ENCODE measurements at regions not wholly inside any gene's neighbourhood (a gene's known extent, or its start where the extent isn't known, plus 50 kb on each side); places are given as distances from the start of the nearest gene placed in this dataset.

GRCh38 chr12:45559537-45559936 lies 170.0 kb upstream of the ARID2 start:
- H3K9me3 ChIP-seq: no peaks in the 10 kb centered on the region
- ATAC-seq (no peak), DNase-seq (no peak)
- no peaks in the 10 kb centered on the region for H3K4me1 ChIP-seq
- no peaks in the 10 kb centered on the region for H3K27me3 ChIP-seq
- H3K36me3 ChIP-seq: no peaks in the 10 kb centered on the region
- H3K4me3 ChIP-seq: no peak overlapping the region
- no peak overlapping the region for H3K27ac ChIP-seq
- TF ChIP-seq CTCF (IDR thresholded peaks at IDR 0.05): no peak
- intact Hi-C loops (cut with DNase I): no loop called here

DNA sequence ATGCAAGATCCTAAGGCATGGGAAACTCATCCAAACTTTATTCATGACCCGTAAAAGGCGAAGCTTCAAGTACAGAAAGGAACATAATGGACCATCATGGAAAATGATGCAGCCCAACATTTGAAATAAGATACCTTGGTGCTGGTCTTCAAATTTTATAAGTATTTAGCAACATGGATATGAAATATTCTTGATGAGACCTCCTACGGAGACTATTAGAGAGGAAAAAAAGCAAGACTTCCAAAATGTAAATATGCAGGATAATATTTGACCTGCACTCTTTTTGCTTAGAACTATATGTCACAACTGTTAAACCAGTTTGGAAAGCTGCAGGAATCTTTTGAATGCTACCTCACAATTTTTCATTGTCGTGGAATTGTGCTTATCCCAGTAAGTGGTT lies 168.8 kb upstream of the ARID2 start:
- intact Hi-C loops (cut with DNase I): no loop called here
- DNase-seq (no peak), ATAC-seq (no peak)
- Histone ChIP-seq H3K9me3 (no peaks in the 10 kb centered on the region), H3K27ac (no peak overlapping the region), H3K4me1 (no peaks in the 10 kb centered on the region), H3K4me3 (no peak overlapping the region), H3K36me3 (no peaks in the 10 kb centered on the region), H3K27me3 (no peaks in the 10 kb centered on the region)
- TF ChIP-seq CTCF (IDR thresholded peaks at IDR 0.05): no peak

DNA sequence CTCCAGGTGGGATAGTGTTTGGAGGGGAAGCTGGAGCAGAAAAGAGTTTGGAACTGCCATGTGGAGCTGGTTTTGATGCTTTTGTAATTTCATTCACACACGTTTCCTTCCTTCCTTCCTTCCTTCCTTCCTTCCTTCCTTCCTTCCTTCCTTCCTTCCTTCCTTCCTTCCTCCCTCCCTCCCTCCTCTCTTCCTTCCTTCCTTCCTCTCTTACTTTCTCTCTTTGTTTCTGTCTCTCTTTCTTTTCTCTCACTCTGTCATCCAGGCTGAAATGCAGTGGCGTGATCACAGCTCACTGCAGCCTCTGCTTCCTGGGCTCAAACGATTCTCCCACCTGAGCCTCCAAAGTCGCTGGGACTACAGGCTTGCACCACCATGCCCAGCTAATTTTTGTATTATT lies 168.0 kb upstream of the ARID2 start:
- no peak overlapping the region for H3K27ac ChIP-seq
- no peaks in the 10 kb centered on the region for H3K36me3 ChIP-seq
- no peaks in the 10 kb centered on the region for H3K27me3 ChIP-seq
- DNase-seq: no peak
- no peak for TF ChIP-seq CTCF (IDR thresholded peaks at IDR 0.05)
- H3K4me3 ChIP-seq: no peak overlapping the region
- no peak for ATAC-seq
- no peaks in the 10 kb centered on the region for H3K4me1 ChIP-seq
- no peaks in the 10 kb centered on the region for H3K9me3 ChIP-seq
- intact Hi-C loops (cut with DNase I): no loop called here

- TF ChIP-seq CTCF (IDR thresholded peaks at IDR 0.05): no peak
- no peaks in the 10 kb centered on the region for H3K4me1 ChIP-seq
- intact Hi-C loops (cut with DNase I): no loop called here
- ATAC-seq: no peak
- DNase-seq: no peak
- no peak overlapping the region for H3K27ac ChIP-seq
- no peaks in the 10 kb centered on the region for H3K27me3 ChIP-seq
- no peaks in the 10 kb centered on the region for H3K9me3 ChIP-seq
- H3K36me3 ChIP-seq: no peaks in the 10 kb centered on the region
- H3K4me3 ChIP-seq: no peak overlapping the region
Measured at GRCh38 chr12:45565590-45565989, 163.9 kb upstream of the ARID2 start.

DNA sequence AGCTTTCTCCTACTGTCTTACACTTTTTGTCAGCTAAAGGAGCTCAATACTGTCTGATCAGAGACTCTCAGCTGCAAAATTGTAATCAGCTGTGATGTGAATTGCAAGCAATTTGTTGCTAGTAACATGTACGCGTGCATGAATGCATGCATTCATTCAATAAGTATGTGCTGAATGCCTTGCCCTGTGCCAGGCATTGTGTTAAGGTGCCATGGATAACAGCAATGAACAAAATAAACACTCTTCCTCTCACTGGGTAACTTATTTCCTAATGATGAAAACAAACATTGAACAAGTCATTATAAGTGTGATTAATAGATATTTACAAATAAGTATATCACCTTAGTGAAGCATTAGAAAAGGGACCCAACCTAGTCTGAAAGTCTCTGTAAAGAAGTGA lies 163.2 kb upstream of the ARID2 start:
- Histone ChIP-seq H3K9me3 (no peaks in the 10 kb centered on the region), H3K4me3 (no peak overlapping the region), H3K27me3 (no peaks in the 10 kb centered on the region), H3K27ac (no peak overlapping the region), H3K36me3 (no peaks in the 10 kb centered on the region), H3K4me1 (no peaks in the 10 kb centered on the region)
- no peak for ATAC-seq
- TF ChIP-seq CTCF (IDR thresholded peaks at IDR 0.05): no peak
- DNase-seq: no peak
- intact Hi-C loops (cut with DNase I): no loop called here
